SK-N-SH treated with all-trans-retinoic acid at 6 μM for 48 hours (cell line): ENCODE measurements at regions not wholly inside any gene's neighbourhood (a gene's known extent, or its start where the extent isn't known, plus 50 kb on each side); places are given as distances from the start of the nearest gene placed in this dataset.
"Not testable (repeated sequence)": the region's sequence is repeated elsewhere in the genome, so short reads cannot be mapped to it uniquely, and the experiment has no call there.

Experiments used
- RARB ChIP-seq: fragments of 250-450 bp; sonication (Bioruptor Pico); IDR thresholded peaks from 2 replicates; pipeline ENCODE4 v1.8.0; 2021; ENCODE audit warnings: mild to moderate bottlenecking, moderate library complexity
- TCF4 ChIP-seq: fragments of 250-450 bp; sonication (Bioruptor Pico); IDR thresholded peaks from 2 replicates; pipeline ENCODE4 v1.8.0; 2021; ENCODE audit warnings: mild to moderate bottlenecking, moderate library complexity, borderline replicate concordance

DNA sequence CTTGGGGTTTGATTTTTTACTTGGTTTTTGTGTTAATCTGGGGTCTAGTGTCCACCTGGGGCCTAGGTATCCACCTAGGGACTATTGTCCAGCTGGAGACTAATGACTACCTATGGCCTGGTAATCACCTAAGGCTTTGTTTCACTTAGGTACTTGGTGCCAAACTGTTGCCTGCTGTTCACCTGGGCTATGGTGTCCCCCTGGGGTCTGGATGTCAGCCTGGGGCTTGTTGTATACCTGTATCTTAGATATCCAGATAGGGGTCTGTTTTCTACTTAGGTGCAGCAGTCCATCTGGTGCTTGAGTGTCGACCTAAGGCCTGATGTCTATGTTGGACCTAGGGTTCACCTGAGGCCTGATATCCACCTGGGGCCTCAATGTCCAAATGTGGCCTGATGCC, 193.1 kb downstream of the POTEM start:
- not testable (repeated sequence) for TF ChIP-seq RARB, TCF4 (CRISPR knock-in tag)
